NCI-H526 (cell line): ENCODE measurements at regions not wholly inside any gene's neighbourhood (a gene's known extent, or its start where the extent isn't known, plus 50 kb on each side); places are given as distances from the start of the nearest gene placed in this dataset.

ENCODE experiments used
- DNase-seq, 2 experiments: peaks; one replicate each; lab custom pipeline; 2025; lab: John Stamatoyannopoulos, UW

GRCh38 chr9:70478963-70479641, 64.6 kb upstream of the KLF9 start:
- no peak for DNase-seq

GRCh38 chr9:70477907-70478480, 63.5 kb upstream of the KLF9 start:
- DNase-seq = no peak

- DNase-seq = no peak
Observed at GRCh38 chr9:70477146-70477745, 62.8 kb upstream of the KLF9 start.

GRCh38 chr9:70475211-70475610, 60.8 kb upstream of the KLF9 start:
- DNase-seq = no peak

- DNase-seq = no peak
Observed at GRCh38 chr9:70474413-70474812, 60.0 kb upstream of the KLF9 start.

- no peak for DNase-seq
Observed at GRCh38 chr9:70472268-70473249, 58.1 kb upstream of the KLF9 start.

- DNase-seq = peak in 1 of 2 experiments; percentile 13
Observed at GRCh38 chr9:70470050-70471015, 55.9 kb upstream of the KLF9 start.

GRCh38 chr9:70468291-70468690, 53.8 kb upstream of the KLF9 start:
- no peak for DNase-seq

GRCh38 chr9:70466976-70467561, 52.6 kb upstream of the KLF9 start:
- DNase-seq = no peak

- DNase-seq = no peak
Observed at GRCh38 chr9:70465904-70466303, 51.4 kb upstream of the KLF9 start.

- DNase-seq = no peak
Observed at GRCh38 chr9:70465398-70465797, 50.9 kb upstream of the KLF9 start.
